ENCODE measurements at regions not wholly inside any gene's neighbourhood (a gene's known extent, or its start where the extent isn't known, plus 50 kb on each side); places are given as distances from the start of the nearest gene placed in this dataset.

DNA sequence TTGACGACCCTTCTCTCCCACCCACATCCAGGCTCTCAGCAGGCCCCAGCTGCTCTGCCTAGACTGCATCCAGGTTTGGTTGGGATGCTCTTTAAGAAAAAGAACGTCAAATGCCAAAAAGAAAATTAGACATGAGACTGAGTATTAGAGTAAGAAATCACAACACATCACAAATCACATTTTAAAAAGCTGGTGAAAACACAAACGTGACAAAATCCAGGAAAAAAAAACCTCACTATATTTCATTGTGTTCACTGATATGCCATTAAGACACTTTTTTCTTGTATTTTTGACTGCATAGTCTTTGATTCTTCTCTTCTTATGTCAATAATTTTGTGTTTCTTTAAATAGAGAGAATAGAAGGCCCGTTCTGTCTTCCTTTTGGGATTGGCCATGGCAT, 243.7 kb downstream of the TLE3 start:
- H3K9me3 ChIP-seq: no peaks in the 10 kb centered on the region
- WGBS, 2 donors: 84 to 87% methylated on average over 4 of the region's 4 CpGs
- no peak for DNase-seq
- no peak overlapping the region for H3K27ac ChIP-seq
- H3K27me3 ChIP-seq: no peaks in the 10 kb centered on the region
- intact Hi-C loops (cut with DNase I): no loop called here
- no peaks in the 10 kb centered on the region for H3K4me1 ChIP-seq
- H3K4me3 ChIP-seq (replicated peaks in 1 of 3): no peak overlapping the region
- H3K36me3 ChIP-seq: no peaks in the 10 kb centered on the region
- TF ChIP-seq CTCF (IDR thresholded peaks at IDR 0.05) (no peak), POLR2A (IDR thresholded peaks at IDR 0.05) (no peak)

- WGBS, 2 donors: 76 to 81% methylated on average over 11 of the region's 11 CpGs
- no peak for DNase-seq
- Histone ChIP-seq H3K27ac (no peak overlapping the region), H3K4me3 (replicated peaks in 1 of 3) (no peak overlapping the region), H3K9me3 (no peaks in the 10 kb centered on the region), H3K4me1 (no peaks in the 10 kb centered on the region), H3K27me3 (no peaks in the 10 kb centered on the region), H3K36me3 (no peaks in the 10 kb centered on the region)
- intact Hi-C loops (cut with DNase I): no loop called here
- no peak for TF ChIP-seq POLR2A (IDR thresholded peaks at IDR 0.05)
- TF ChIP-seq CTCF (IDR thresholded peaks at IDR 0.05): no peak
Observed at GRCh38 chr15:69854521-69855181, 243.1 kb downstream of the TLE3 start.

DNA sequence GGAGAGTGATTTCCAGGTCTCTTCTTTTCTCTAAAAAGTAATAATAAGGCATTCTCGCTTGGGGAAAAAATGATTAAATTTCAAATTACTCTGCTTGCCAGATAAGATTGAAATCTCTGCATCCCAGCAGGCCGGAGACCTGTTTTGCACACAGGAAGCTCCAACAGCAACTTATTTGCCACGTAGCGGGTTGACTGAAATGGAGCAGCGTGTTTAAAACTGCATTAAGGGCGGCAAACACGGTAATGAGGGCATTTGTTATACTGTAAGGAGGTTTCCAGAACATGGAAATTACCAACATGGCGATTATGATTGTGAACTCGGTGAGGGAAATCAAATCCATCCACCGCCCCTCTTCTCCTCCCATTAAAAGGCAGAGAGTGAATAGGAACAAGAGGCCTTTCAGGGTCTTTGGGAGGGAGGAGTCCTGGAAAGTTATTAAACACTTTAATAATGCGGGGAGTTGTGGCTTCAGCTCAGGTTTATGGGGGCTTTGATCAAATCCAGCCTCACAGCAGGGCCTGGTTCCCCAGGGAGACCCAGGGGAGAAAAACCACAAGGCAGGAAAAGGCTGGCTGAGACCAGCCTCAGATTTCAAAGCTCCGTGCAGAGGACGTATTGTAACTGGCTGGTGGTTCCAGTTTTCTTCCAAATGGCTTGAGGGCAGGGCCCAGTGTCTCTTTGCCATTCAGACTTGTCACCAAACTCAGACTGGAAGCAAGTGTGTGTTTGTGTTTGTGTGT, 242.3 kb downstream of the TLE3 start:
- no peaks in the 10 kb centered on the region for H3K4me1 ChIP-seq
- H3K27me3 ChIP-seq: no peaks in the 10 kb centered on the region
- H3K36me3 ChIP-seq: no peaks in the 10 kb centered on the region
- no peak overlapping the region for H3K27ac ChIP-seq
- H3K9me3 ChIP-seq: no peaks in the 10 kb centered on the region
- 91 to 92% methylated on average over 13 of the region's 13 CpGs for WGBS, 2 donors
- no peak for DNase-seq
- H3K4me3 ChIP-seq (replicated peaks in 1 of 3): no peak overlapping the region
- intact Hi-C loops (cut with DNase I): no loop called here
- TF ChIP-seq CTCF (IDR thresholded peaks at IDR 0.05): no peak
- no peak for TF ChIP-seq POLR2A (IDR thresholded peaks at IDR 0.05)

DNA sequence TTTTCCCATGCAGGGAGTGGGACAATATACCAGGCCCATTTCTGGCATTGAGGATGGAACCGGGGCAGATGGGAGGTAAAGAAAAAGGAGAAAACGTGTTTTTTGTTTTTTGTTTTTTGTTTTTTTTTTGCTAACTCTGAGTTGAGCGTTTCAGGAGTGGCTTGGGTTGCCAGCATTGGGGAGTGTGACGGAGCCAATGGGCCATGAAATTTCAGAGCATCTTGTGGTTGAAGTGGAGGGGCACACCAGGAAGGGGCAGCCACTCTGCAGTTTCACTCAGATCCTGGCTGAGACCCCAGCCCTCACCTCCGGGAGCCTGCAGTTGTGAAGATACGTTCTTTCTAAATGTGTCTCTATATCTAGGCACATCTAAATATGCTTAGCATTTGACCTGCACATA, 240.5 kb downstream of the TLE3 start:
- Histone ChIP-seq H3K4me1 (no peaks in the 10 kb centered on the region), H3K4me3 (replicated peaks in 1 of 3) (no peak overlapping the region), H3K27ac (no peak overlapping the region), H3K36me3 (no peaks in the 10 kb centered on the region), H3K27me3 (no peaks in the 10 kb centered on the region), H3K9me3 (no peaks in the 10 kb centered on the region)
- intact Hi-C loops (cut with DNase I): no loop called here
- DNase-seq: no peak
- 82 to 85% methylated on average over 6 of the region's 6 CpGs for WGBS, 2 donors
- TF ChIP-seq CTCF (IDR thresholded peaks at IDR 0.05) (no peak), POLR2A (IDR thresholded peaks at IDR 0.05) (no peak)

DNA sequence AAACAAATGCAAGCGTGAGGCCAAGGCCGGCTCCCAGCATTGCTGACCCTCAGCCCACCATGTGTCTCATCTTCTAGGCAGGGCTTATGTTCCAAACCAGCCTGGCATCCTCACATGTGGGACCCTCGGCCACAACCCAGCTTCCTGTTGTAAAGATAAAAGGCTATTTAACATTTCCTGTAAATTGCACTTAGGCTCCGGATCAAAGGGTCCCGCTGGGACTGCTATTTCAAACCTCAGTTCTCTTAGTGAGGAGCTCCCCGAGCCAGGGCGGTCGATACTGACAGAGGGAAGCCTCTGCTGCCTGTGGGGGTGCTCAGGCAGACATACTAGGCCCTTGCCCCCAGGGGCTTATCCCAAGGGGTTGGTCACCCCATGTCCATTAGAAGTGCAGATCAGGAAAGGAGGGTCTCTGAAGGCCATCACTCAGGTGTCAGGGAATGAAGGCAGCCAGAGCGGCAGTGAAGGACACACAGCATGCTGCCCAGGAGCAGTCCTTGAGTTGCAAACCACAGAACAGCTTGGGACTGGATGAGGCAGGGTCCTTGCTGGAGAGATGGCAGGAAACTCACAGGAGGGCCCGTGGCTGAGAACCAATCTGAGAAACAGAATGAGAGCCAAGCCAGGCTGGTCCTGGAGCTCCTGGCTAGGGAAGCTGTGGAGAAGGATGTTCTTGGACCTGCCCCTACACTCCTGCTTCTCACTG, 239.9 kb downstream of the TLE3 start:
- Histone ChIP-seq H3K4me3 (replicated peaks in 1 of 3) (no peak overlapping the region), H3K27ac (no peak overlapping the region), H3K27me3 (no peaks in the 10 kb centered on the region), H3K9me3 (no peaks in the 10 kb centered on the region), H3K36me3 (no peaks in the 10 kb centered on the region), H3K4me1 (no peaks in the 10 kb centered on the region)
- TF ChIP-seq CTCF (IDR thresholded peaks at IDR 0.05): no peak
- no peak for TF ChIP-seq POLR2A (IDR thresholded peaks at IDR 0.05)
- DNase-seq: no peak
- intact Hi-C loops (cut with DNase I): no loop called here
- WGBS, 2 donors: 65 to 75% methylated on average over 8 to 10 of the region's 10 CpGs

Measured in thyroid gland (tissue), 4 donors.